ENCODE measurements at regions not wholly inside any gene's neighbourhood (a gene's known extent, or its start where the extent isn't known, plus 50 kb on each side); places are given as distances from the start of the nearest gene placed in this dataset.

- Histone ChIP-seq H3K9ac (ENCODE audit: low read length in 5 of 5) (no peak overlapping the region), H3K36me3 (ENCODE audit: control insufficient read depth in 5 of 5, insufficient read depth in 5 of 5, low read length in 5 of 5) (no peaks in the 10 kb centered on the region), H3K9me3 (ENCODE audit: control insufficient read depth in 5 of 5, low read length in 5 of 5) (peaks cover 0 to 2% (median 0%) of the 10 kb centered on the region in 5 donors), H3K4me1 (ENCODE audit: control insufficient read depth in 5 of 5, insufficient read depth in 5 of 5, low read length in 5 of 5) (no peaks in the 10 kb centered on the region), H3K27me3 (ENCODE audit: control insufficient read depth in 5 of 5, insufficient read depth in 4 of 5, low read length in 5 of 5) (no peaks in the 10 kb centered on the region), H3K4me3 (ENCODE audit: low read depth in 1 of 5, low read length in 5 of 5) (no peak overlapping the region), H3K27ac (ENCODE audit: low read depth, low read length) (no peak overlapping the region)
Measured at GRCh38 chr6:91181416-91181815, 594.5 kb upstream of the MAP3K7 start.

GRCh38 chr6:91173651-91174050 lies 586.8 kb upstream of the MAP3K7 start:
- Histone ChIP-seq H3K36me3 (ENCODE audit: control insufficient read depth in 5 of 5, insufficient read depth in 5 of 5, low read length in 5 of 5) (no peaks in the 10 kb centered on the region), H3K9me3 (ENCODE audit: control insufficient read depth in 5 of 5, low read length in 5 of 5) (no peaks in the 10 kb centered on the region), H3K4me1 (ENCODE audit: control insufficient read depth in 5 of 5, insufficient read depth in 5 of 5, low read length in 5 of 5) (no peaks in the 10 kb centered on the region), H3K4me3 (ENCODE audit: low read depth in 1 of 5, low read length in 5 of 5) (no peak overlapping the region), H3K27ac (ENCODE audit: low read depth, low read length) (no peak overlapping the region), H3K9ac (ENCODE audit: low read length in 5 of 5) (no peak overlapping the region), H3K27me3 (ENCODE audit: control insufficient read depth in 5 of 5, insufficient read depth in 4 of 5, low read length in 5 of 5) (no peaks in the 10 kb centered on the region)

- no peaks in the 10 kb centered on the region for H3K4me1 ChIP-seq (ENCODE audit: control insufficient read depth in 5 of 5, insufficient read depth in 5 of 5, low read length in 5 of 5)
Measured at GRCh38 chr6:91173186-91173585, 586.3 kb upstream of the MAP3K7 start.

GRCh38 chr6:91171754-91172462 lies 585.0 kb upstream of the MAP3K7 start:
- H3K4me1 ChIP-seq (ENCODE audit: control insufficient read depth in 5 of 5, insufficient read depth in 5 of 5, low read length in 5 of 5) = no peaks in the 10 kb centered on the region
- H3K9ac ChIP-seq (ENCODE audit: low read length in 5 of 5) = no peak overlapping the region
- no peaks in the 10 kb centered on the region for H3K36me3 ChIP-seq (ENCODE audit: control insufficient read depth in 5 of 5, insufficient read depth in 5 of 5, low read length in 5 of 5)
- no peaks in the 10 kb centered on the region for H3K27me3 ChIP-seq (ENCODE audit: control insufficient read depth in 5 of 5, insufficient read depth in 4 of 5, low read length in 5 of 5)
- no peak overlapping the region for H3K27ac ChIP-seq (ENCODE audit: low read depth, low read length)
- H3K4me3 ChIP-seq (ENCODE audit: low read depth in 1 of 5, low read length in 5 of 5) = no peak overlapping the region
- no peaks in the 10 kb centered on the region for H3K9me3 ChIP-seq (ENCODE audit: control insufficient read depth in 5 of 5, low read length in 5 of 5)

More at GRCh38 chr6:91173186-91173585, 586.3 kb upstream of the MAP3K7 start:
- Histone ChIP-seq H3K27ac (ENCODE audit: low read depth, low read length) (no peak overlapping the region), H3K4me3 (ENCODE audit: low read depth in 1 of 5, low read length in 5 of 5) (no peak overlapping the region), H3K9me3 (ENCODE audit: control insufficient read depth in 5 of 5, low read length in 5 of 5) (no peaks in the 10 kb centered on the region), H3K27me3 (ENCODE audit: control insufficient read depth in 5 of 5, insufficient read depth in 4 of 5, low read length in 5 of 5) (no peaks in the 10 kb centered on the region), H3K9ac (ENCODE audit: low read length in 5 of 5) (no peak overlapping the region), H3K36me3 (ENCODE audit: control insufficient read depth in 5 of 5, insufficient read depth in 5 of 5, low read length in 5 of 5) (no peaks in the 10 kb centered on the region)

- Histone ChIP-seq H3K27ac (ENCODE audit: low read depth, low read length) (no peak overlapping the region), H3K9me3 (ENCODE audit: control insufficient read depth in 5 of 5, low read length in 5 of 5) (no peaks in the 10 kb centered on the region), H3K4me3 (ENCODE audit: low read depth in 1 of 5, low read length in 5 of 5) (no peak overlapping the region)
Measured at GRCh38 chr6:91167846-91168245, 581.0 kb upstream of the MAP3K7 start.

GRCh38 chr6:91166271-91167046 lies 579.6 kb upstream of the MAP3K7 start:
- Histone ChIP-seq H3K36me3 (ENCODE audit: control insufficient read depth in 5 of 5, insufficient read depth in 5 of 5, low read length in 5 of 5) (no peaks in the 10 kb centered on the region), H3K4me1 (ENCODE audit: control insufficient read depth in 5 of 5, insufficient read depth in 5 of 5, low read length in 5 of 5) (no peaks in the 10 kb centered on the region), H3K27ac (ENCODE audit: low read depth, low read length) (no peak overlapping the region), H3K27me3 (ENCODE audit: control insufficient read depth in 5 of 5, insufficient read depth in 4 of 5, low read length in 5 of 5) (peaks cover 0 to 6% (median 0%) of the 10 kb centered on the region in 5 donors), H3K9ac (ENCODE audit: low read length in 5 of 5) (no peak overlapping the region), H3K4me3 (ENCODE audit: low read depth in 1 of 5, low read length in 5 of 5) (no peak overlapping the region), H3K9me3 (ENCODE audit: control insufficient read depth in 5 of 5, low read length in 5 of 5) (no peaks in the 10 kb centered on the region)

More at GRCh38 chr6:91167846-91168245, 581.0 kb upstream of the MAP3K7 start:
- Histone ChIP-seq H3K9ac (ENCODE audit: low read length in 5 of 5) (no peak overlapping the region), H3K4me1 (ENCODE audit: control insufficient read depth in 5 of 5, insufficient read depth in 5 of 5, low read length in 5 of 5) (no peaks in the 10 kb centered on the region), H3K27me3 (ENCODE audit: control insufficient read depth in 5 of 5, insufficient read depth in 4 of 5, low read length in 5 of 5) (peaks cover 0 to 6% (median 0%) of the 10 kb centered on the region in 5 donors), H3K36me3 (ENCODE audit: control insufficient read depth in 5 of 5, insufficient read depth in 5 of 5, low read length in 5 of 5) (no peaks in the 10 kb centered on the region)

GRCh38 chr6:91164105-91164504 lies 577.2 kb upstream of the MAP3K7 start:
- no peaks in the 10 kb centered on the region for H3K9me3 ChIP-seq (ENCODE audit: control insufficient read depth in 5 of 5, low read length in 5 of 5)
- H3K27me3 ChIP-seq (ENCODE audit: control insufficient read depth in 5 of 5, insufficient read depth in 4 of 5, low read length in 5 of 5) = peaks cover 0 to 6% (median 0%) of the 10 kb centered on the region in 5 donors
- no peaks in the 10 kb centered on the region for H3K4me1 ChIP-seq (ENCODE audit: control insufficient read depth in 5 of 5, insufficient read depth in 5 of 5, low read length in 5 of 5)
- no peaks in the 10 kb centered on the region for H3K36me3 ChIP-seq (ENCODE audit: control insufficient read depth in 5 of 5, insufficient read depth in 5 of 5, low read length in 5 of 5)
- no peak overlapping the region for H3K27ac ChIP-seq (ENCODE audit: low read depth, low read length)
- no peak overlapping the region for H3K9ac ChIP-seq (ENCODE audit: low read length in 5 of 5)
- no peak overlapping the region for H3K4me3 ChIP-seq (ENCODE audit: low read depth in 1 of 5, low read length in 5 of 5)

- Histone ChIP-seq H3K4me1 (ENCODE audit: control insufficient read depth in 5 of 5, insufficient read depth in 5 of 5, low read length in 5 of 5) (no peaks in the 10 kb centered on the region), H3K27ac (ENCODE audit: low read depth, low read length) (no peak overlapping the region), H3K9ac (ENCODE audit: low read length in 5 of 5) (no peak overlapping the region), H3K9me3 (ENCODE audit: control insufficient read depth in 5 of 5, low read length in 5 of 5) (no peaks in the 10 kb centered on the region), H3K36me3 (ENCODE audit: control insufficient read depth in 5 of 5, insufficient read depth in 5 of 5, low read length in 5 of 5) (no peaks in the 10 kb centered on the region), H3K27me3 (ENCODE audit: control insufficient read depth in 5 of 5, insufficient read depth in 4 of 5, low read length in 5 of 5) (peaks cover 0 to 2% (median 0%) of the 10 kb centered on the region in 5 donors), H3K4me3 (ENCODE audit: low read depth in 1 of 5, low read length in 5 of 5) (no peak overlapping the region)
Measured at GRCh38 chr6:91161246-91161645, 574.4 kb upstream of the MAP3K7 start.

- Histone ChIP-seq H3K36me3 (ENCODE audit: control insufficient read depth in 5 of 5, insufficient read depth in 5 of 5, low read length in 5 of 5) (no peaks in the 10 kb centered on the region), H3K27ac (ENCODE audit: low read depth, low read length) (no peak overlapping the region), H3K4me3 (ENCODE audit: low read depth in 1 of 5, low read length in 5 of 5) (no peak overlapping the region), H3K4me1 (ENCODE audit: control insufficient read depth in 5 of 5, insufficient read depth in 5 of 5, low read length in 5 of 5) (no peaks in the 10 kb centered on the region), H3K9me3 (ENCODE audit: control insufficient read depth in 5 of 5, low read length in 5 of 5) (no peaks in the 10 kb centered on the region), H3K27me3 (ENCODE audit: control insufficient read depth in 5 of 5, insufficient read depth in 4 of 5, low read length in 5 of 5) (peaks cover 0 to 4% (median 0%) of the 10 kb centered on the region in 5 donors), H3K9ac (ENCODE audit: low read length in 5 of 5) (no peak overlapping the region)
Measured at GRCh38 chr6:91155129-91155785, 568.4 kb upstream of the MAP3K7 start.

- H3K4me1 ChIP-seq (ENCODE audit: control insufficient read depth in 5 of 5, insufficient read depth in 5 of 5, low read length in 5 of 5) = no peaks in the 10 kb centered on the region
- H3K9ac ChIP-seq (ENCODE audit: low read length in 5 of 5) = no peak overlapping the region
- no peak overlapping the region for H3K4me3 ChIP-seq (ENCODE audit: low read depth in 1 of 5, low read length in 5 of 5)
- no peaks in the 10 kb centered on the region for H3K36me3 ChIP-seq (ENCODE audit: control insufficient read depth in 5 of 5, insufficient read depth in 5 of 5, low read length in 5 of 5)
- no peak overlapping the region for H3K27ac ChIP-seq (ENCODE audit: low read depth, low read length)
- no peaks in the 10 kb centered on the region for H3K9me3 ChIP-seq (ENCODE audit: control insufficient read depth in 5 of 5, low read length in 5 of 5)
- H3K27me3 ChIP-seq (ENCODE audit: control insufficient read depth in 5 of 5, insufficient read depth in 4 of 5, low read length in 5 of 5) = peaks cover 0 to 4% (median 0%) of the 10 kb centered on the region in 5 donors
Measured at GRCh38 chr6:91152824-91153223, 566.0 kb upstream of the MAP3K7 start.

All from subcutaneous abdominal adipose tissue (tissue), 5 donors.